H1 (cell line): ENCODE measurements at regions not wholly inside any gene's neighbourhood (a gene's known extent, or its start where the extent isn't known, plus 50 kb on each side); places are given as distances from the start of the nearest gene placed in this dataset.

Source experiments
- CTCF ChIA-PET: fragments of 300-600 bp; sonication (Branson Sonifier 250); formaldehyde crosslinking; loops from one replicate; lab custom pipeline; 2021; ENCODE audit not compliant: partially characterized antibody; lab: Charles Lee
- POLR2A ChIA-PET: fragments of 300-600 bp; sonication (Branson Sonifier 250); formaldehyde crosslinking; loops from one replicate; lab custom pipeline; 2021; ENCODE audit warnings: inconsistent platforms; ENCODE audit not compliant: partially characterized antibody; lab: Charles Lee
- DNase-seq, 2 experiments: peaks; one replicate each; pipeline versions ENCODE4 v3.0.0 to v3.0.0-alpha.2; 2010 to 2022; ENCODE audit warnings: low spot score in 2 of 2, low read depth in 1 of 2, mixed read lengths in 1 of 2
- FAIRE-seq: peaks from 2 replicates; lab custom pipeline; 2011; peaks lifted over from hg19 to GRCh38; lab: Jason Lieb, UNC
- H2AFZ ChIP-seq: 2 replicates; pipeline ENCODE4 v1.8.1; 2012; ENCODE audit warnings: low read length, inconsistent platforms
- H2AK5ac ChIP-seq: 2 replicates; pipeline ENCODE4 v1.6.1; 2013; ENCODE audit warnings: low read depth, low read length
- H2BK120ac ChIP-seq: replicated peaks from 2 replicates; pipeline ENCODE3; 2013; ENCODE audit warnings: low read depth, low read length, inconsistent platforms
- H2BK12ac ChIP-seq: 2 replicates; pipeline ENCODE4 v1.6.1; 2013; ENCODE audit warnings: low read depth, low read length
- H2BK15ac ChIP-seq: 2 replicates; pipeline ENCODE4 v1.6.1; 2013; ENCODE audit warnings: low read length
- H2BK20ac ChIP-seq: 2 replicates; pipeline ENCODE4 v1.6.1; 2013; ENCODE audit warnings: low read length
- H2BK5ac ChIP-seq: 2 replicates; pipeline ENCODE4 v1.6.1; 2013; ENCODE audit warnings: low read depth, low read length
- H3K14ac ChIP-seq: 2 replicates; pipeline ENCODE4 v1.6.1; 2013; ENCODE audit warnings: inconsistent platforms; ENCODE audit not compliant: insufficient read length
- H3K18ac ChIP-seq: 2 replicates; pipeline ENCODE4 v1.6.1; 2013; ENCODE audit warnings: low read length; ENCODE audit errors: extremely low read depth
- H3K23ac ChIP-seq: 2 replicates; pipeline ENCODE4 v1.6.1; 2013; ENCODE audit warnings: inconsistent platforms; ENCODE audit not compliant: insufficient read length
- H3K23me2 ChIP-seq: 2 replicates; pipeline ENCODE4 v1.6.1; 2013; ENCODE audit warnings: low read depth, low read length
- H3K27ac ChIP-seq: 2 replicates; pipeline ENCODE4 v1.6.1; 2011; ENCODE audit warnings: low read depth, low read length, inconsistent platforms
- H3K27me3 ChIP-seq, 4 experiments: replicated peaks in 1 of 4; 1 replicate in 1 of 4; 2 replicates in 3 of 4; pipeline versions ENCODE4 v1.6.1 to v1.8.1; 2011 to 2013; ENCODE audit warnings: low read length in 3 of 4, mild to moderate bottlenecking in 3 of 4, inconsistent platforms in 2 of 4, mixed read lengths in 2 of 4, moderate library complexity in 1 of 4; ENCODE audit not compliant: control insufficient read depth in 3 of 4, insufficient read depth in 3 of 4; ENCODE audit errors: extremely low read depth in 1 of 4
- H3K36me3 ChIP-seq, 4 experiments: 2 replicates each; pipeline versions ENCODE4 v1.6.1 to v1.8.1; 2011 to 2013; ENCODE audit warnings: mild to moderate bottlenecking in 4 of 4, low read length in 3 of 4, moderate library complexity in 2 of 4, control low read depth in 1 of 4, inconsistent platforms in 1 of 4; ENCODE audit not compliant: insufficient read depth in 4 of 4, control insufficient read depth in 2 of 4
- H3K4ac ChIP-seq: replicated peaks from 2 replicates; pipeline ENCODE3; 2013; ENCODE audit warnings: low read length, low read depth, mixed read lengths, inconsistent platforms; ENCODE audit not compliant: insufficient read length
- H3K4me1 ChIP-seq, 4 experiments: replicated peaks in 1 of 4; 1 replicate in 1 of 4; 2 replicates in 3 of 4; pipeline versions ENCODE4 v1.6.1 to v1.8.1; 2011 to 2013; ENCODE audit warnings: low read length in 3 of 4, inconsistent platforms in 2 of 4, mixed read lengths in 1 of 4; ENCODE audit not compliant: insufficient read depth in 4 of 4, control insufficient read depth in 3 of 4
- H3K4me2 ChIP-seq, 2 experiments: 2 replicates each; pipeline versions ENCODE4 v1.6.1 to v1.8.1; 2011 to 2013; ENCODE audit warnings: low read depth in 2 of 2, low read length in 2 of 2, control low read depth in 1 of 2, inconsistent platforms in 1 of 2, mild to moderate bottlenecking in 1 of 2; ENCODE audit not compliant: insufficient read depth in 1 of 2
- H3K4me3 ChIP-seq, 4 experiments: fragments of 200-600, 300-600 bp in 1 of 4; sonication (generic), shearing (Covaris generic), sonication (Bioruptor Twin) in 1 of 4; 2 replicates each; pipeline versions ENCODE4 v1.5.1 to v1.8.1; 2011 to 2016; ENCODE audit warnings: low read length in 4 of 4, low read depth in 3 of 4, control low read depth in 2 of 4, inconsistent platforms in 2 of 4, mild to moderate bottlenecking in 2 of 4, mixed read lengths in 1 of 4, moderate library complexity in 1 of 4; ENCODE audit not compliant: insufficient read depth in 2 of 4; ENCODE audit errors: extremely low read depth in 1 of 4
- H3K56ac ChIP-seq: replicated peaks from 2 replicates; pipeline ENCODE3; 2013; ENCODE audit warnings: low read depth, mild to moderate bottlenecking, mixed read lengths, low read length, inconsistent platforms; ENCODE audit not compliant: insufficient read length
- H3K79me1 ChIP-seq: 2 replicates; pipeline ENCODE4 v1.6.1; 2013; ENCODE audit warnings: low read depth, low read length, control low read depth
- H3K79me2 ChIP-seq, 2 experiments: 2 replicates each; pipeline versions ENCODE4 v1.6.1 to v1.8.1; 2012 to 2013; ENCODE audit warnings: low read length in 2 of 2, mild to moderate bottlenecking in 2 of 2, inconsistent platforms in 1 of 2; ENCODE audit not compliant: insufficient read depth in 2 of 2, control insufficient read depth in 1 of 2
- H3K9ac ChIP-seq, 4 experiments: replicated peaks in 1 of 4; 1 replicate in 1 of 4; 2 replicates in 3 of 4; pipeline versions ENCODE4 v1.6.1 to v1.8.1; 2011 to 2013; ENCODE audit warnings: low read depth in 3 of 4, low read length in 3 of 4, control low read depth in 2 of 4, mild to moderate bottlenecking in 2 of 4, moderate library complexity in 2 of 4, inconsistent platforms in 1 of 4; ENCODE audit errors: extremely low read depth in 1 of 4
- H3K9me3 ChIP-seq, 2 experiments: 2 replicates each; pipeline versions ENCODE4 v1.6.1 to v1.8.1; 2012 to 2013; ENCODE audit warnings: mild to moderate bottlenecking in 2 of 2, moderate library complexity in 2 of 2, control low read depth in 1 of 2, inconsistent platforms in 1 of 2, low read depth in 1 of 2, low read length in 1 of 2, mixed read lengths in 1 of 2; ENCODE audit not compliant: insufficient read depth in 2 of 2
- H4K20me1 ChIP-seq, 2 experiments: replicated peaks in 1 of 2; 2 replicates each; pipeline versions ENCODE3 to v1.8.1; 2011 to 2013; ENCODE audit warnings: inconsistent platforms in 2 of 2, low read length in 2 of 2, mild to moderate bottlenecking in 1 of 2; ENCODE audit not compliant: insufficient read depth in 2 of 2, control insufficient read depth in 1 of 2
- H4K5ac ChIP-seq: 2 replicates; pipeline ENCODE4 v1.6.1; 2013; ENCODE audit warnings: low read length, low read depth, mixed read lengths, inconsistent platforms; ENCODE audit not compliant: insufficient read length
- H4K8ac ChIP-seq: 2 replicates; pipeline ENCODE4 v1.8.0; 2013; ENCODE audit warnings: mild to moderate bottlenecking, moderate library complexity, low read length, inconsistent platforms; ENCODE audit not compliant: insufficient read depth; ENCODE audit errors: extremely low read depth
- H4K91ac ChIP-seq: replicated peaks from 2 replicates; pipeline ENCODE3; 2013; ENCODE audit warnings: low read length, mixed read lengths, inconsistent platforms; ENCODE audit not compliant: insufficient read length
- WGBS, 2 experiments: shearing (Covaris generic) in 1 of 2; methylation state at CpG; one replicate each; pipeline versions ENCODE4 v1.1.6 to v1.1.7; 2013 to 2015; ENCODE audit warnings: low lambda C conversion rate in 2 of 2, mixed read lengths in 2 of 2, inconsistent platforms in 1 of 2, low coverage in 1 of 2, missing lambda C conversion rate in 1 of 2; ENCODE audit not compliant: insufficient replicate concordance in 2 of 2, insufficient coverage in 1 of 2, insufficient read length in 1 of 2; ENCODE audit errors: extremely low coverage in 1 of 2, missing lambda C conversion rate in 1 of 2; 5-methylcytosine and 5-hydroxymethylcytosine counted together

DNA sequence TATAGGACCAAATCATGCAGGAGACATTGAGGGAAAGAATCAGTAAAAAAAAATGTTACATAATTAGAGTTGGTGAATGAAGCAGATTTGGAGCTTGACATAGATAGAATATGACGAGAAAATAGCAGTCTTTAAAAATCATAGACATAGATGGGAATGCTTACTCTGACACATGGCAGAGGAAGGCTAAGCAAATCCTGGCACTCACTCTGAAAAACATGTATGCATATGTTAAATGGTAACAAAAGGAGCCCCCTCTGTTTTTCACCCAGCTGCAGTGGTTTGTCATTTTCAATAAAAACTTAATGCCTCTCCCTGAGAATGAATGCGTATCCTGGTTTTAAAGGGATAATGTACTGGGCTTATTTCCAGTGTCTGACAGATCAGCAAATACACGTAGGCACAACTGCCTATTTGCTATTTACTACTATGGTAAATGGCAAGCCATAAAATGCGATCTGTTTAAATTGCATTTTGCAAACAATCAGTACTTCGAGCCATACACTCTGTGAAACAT, 561.2 kb upstream of the SEL1L start:
- H3K27ac ChIP-seq, result no peak overlapping the region
- DNase-seq (no peak), FAIRE-seq (no peak)
- H2BK15ac ChIP-seq, result no peak overlapping the region
- no peak overlapping the region for H3K14ac ChIP-seq
- H3K9me3 ChIP-seq, result no peaks in the 10 kb centered on the region
- H4K5ac ChIP-seq, result no peak overlapping the region
- H2BK20ac ChIP-seq, result no peak overlapping the region
- no peak overlapping the region for H3K4me3 ChIP-seq
- no peak overlapping the region for H3K4ac ChIP-seq
- no peaks in the 10 kb centered on the region for H3K79me2 ChIP-seq
- no peak overlapping the region for H3K18ac ChIP-seq
- no peak overlapping the region for H3K4me2 ChIP-seq
- 85% methylated on average over 5 of the region's 5 CpGs; no CpG with 5 or more reads in 1 of the 2 experiments for WGBS, 2 experiments
- no peak overlapping the region for H2BK5ac ChIP-seq
- H3K36me3 ChIP-seq, result no peaks in the 10 kb centered on the region
- H2BK12ac ChIP-seq, result no peak overlapping the region
- no peak overlapping the region for H3K9ac ChIP-seq
- H2BK120ac ChIP-seq, result no peak overlapping the region
- H4K20me1 ChIP-seq, result no peaks in the 10 kb centered on the region
- H2AFZ ChIP-seq, result no peak overlapping the region
- H3K27me3 ChIP-seq, result no peaks in the 10 kb centered on the region
- H4K91ac ChIP-seq, result no peak overlapping the region
- 0 out of 7 replicates have a peak, but pooled peaks cover 0 to 3% (median 0%) of the 10 kb centered on the region in 4 experiments for H3K4me1 ChIP-seq
- no peak overlapping the region for H4K8ac ChIP-seq
- no peak overlapping the region for H2AK5ac ChIP-seq
- no peaks in the 10 kb centered on the region for H3K79me1 ChIP-seq
- H3K56ac ChIP-seq, result no peak overlapping the region
- H3K23ac ChIP-seq, result no peak overlapping the region
- POLR2A ChIA-PET, result no interaction called here
- no peaks in the 10 kb centered on the region for H3K23me2 ChIP-seq
- CTCF ChIA-PET, result no interaction called here
